GM23338 (cell line): ENCODE measurements at regions not wholly inside any gene's neighbourhood (a gene's known extent, or its start where the extent isn't known, plus 50 kb on each side); places are given as distances from the start of the nearest gene placed in this dataset.

Source experiments
- ATAC-seq: fragments of 200-7000 bp; cut with Tn5 transposase; 3 replicates; pipeline ENCODE4 v1.9.1; 2020
- DNase-seq: peaks from one replicate; pipeline ENCODE4 v3.0.0-alpha.2; 2015; ENCODE audit warnings: low spot score
- H2AFZ ChIP-seq: fragments of 200-600 bp; sonication (generic); 2 replicates; pipeline ENCODE4 v1.8.0; 2016; ENCODE audit warnings: antibody characterized with exemption, mild to moderate bottlenecking, moderate library complexity
- H3F3A ChIP-seq: fragments of 200-600 bp; sonication (generic); replicated peaks from 2 replicates; pipeline ENCODE4 v1.8.0; 2017; ENCODE audit warnings: antibody characterized with exemption, mixed run types, low read depth
- H3K27ac ChIP-seq: fragments of 200-600 bp; sonication (generic); 2 replicates; pipeline ENCODE4 v1.6.1; 2016; ENCODE audit warnings: low read depth
- H3K27me3 ChIP-seq: fragments of 200-600 bp; sonication (generic); 2 replicates; pipeline ENCODE4 v1.8.0; 2016; ENCODE audit warnings: mild to moderate bottlenecking, mixed run types, moderate library complexity; ENCODE audit not compliant: insufficient read depth
- H3K36me3 ChIP-seq: fragments of 200-600 bp; sonication (generic); 2 replicates; pipeline ENCODE4 v1.8.0; 2016; ENCODE audit warnings: mild to moderate bottlenecking; ENCODE audit not compliant: insufficient read depth
- H3K4me1 ChIP-seq: fragments of 200-600 bp; sonication (generic); 2 replicates; pipeline ENCODE4 v1.8.0; 2016; ENCODE audit warnings: mild to moderate bottlenecking, moderate library complexity; ENCODE audit not compliant: insufficient read depth
- H3K4me2 ChIP-seq: fragments of 200-600 bp; sonication (generic); 2 replicates; pipeline ENCODE4 v1.7.1; 2017; ENCODE audit warnings: mixed run types
- H3K4me3 ChIP-seq: fragments of 200-600 bp; sonication (generic); 2 replicates; pipeline ENCODE4 v1.6.1; 2016; ENCODE audit warnings: mixed run types
- H3K79me2 ChIP-seq: fragments of 200-600 bp; sonication (generic); replicated peaks from 2 replicates; pipeline ENCODE4 v1.8.0; 2017; ENCODE audit warnings: mild to moderate bottlenecking; ENCODE audit not compliant: insufficient read depth
- H3K9me2 ChIP-seq: fragments of 200-600 bp; sonication (generic); 2 replicates; pipeline ENCODE4 v1.8.0; 2017; ENCODE audit not compliant: insufficient read depth
- H4K20me1 ChIP-seq: fragments of 200-600 bp; sonication (generic); replicated peaks from 2 replicates; pipeline ENCODE4 v1.8.0; 2017; ENCODE audit warnings: mild to moderate bottlenecking; ENCODE audit not compliant: insufficient read depth
- H3K27ac Mint-ChIP-seq: 2 replicates; pipeline ENCODE4 v1.8.0; 2020; ENCODE audit warnings: inconsistent platforms, mild to moderate bottlenecking, moderate library complexity, mixed read lengths
- H3K27me3 Mint-ChIP-seq: 3 replicates; pipeline ENCODE4 v1.8.0; 2022; ENCODE audit warnings: low read depth, mild to moderate bottlenecking, moderate library complexity, mixed read lengths, inconsistent platforms; ENCODE audit not compliant: insufficient read depth, poor library complexity
- H3K36me3 Mint-ChIP-seq: 3 replicates; pipeline ENCODE4 v1.8.0; 2021; ENCODE audit warnings: low read depth, mild to moderate bottlenecking, inconsistent platforms, moderate library complexity, mixed read lengths
- H3K4me1 Mint-ChIP-seq: 3 replicates; pipeline ENCODE4 v1.8.0; 2020; ENCODE audit warnings: mild to moderate bottlenecking, inconsistent platforms, mixed read lengths
- H3K4me3 Mint-ChIP-seq: 3 replicates; pipeline ENCODE4 v1.8.0; 2021; ENCODE audit warnings: moderate library complexity, mild to moderate bottlenecking, inconsistent platforms, mixed read lengths
- H3K9me3 Mint-ChIP-seq: 3 replicates; pipeline ENCODE4 v1.8.0; 2020; ENCODE audit warnings: moderate library complexity, mild to moderate bottlenecking, inconsistent platforms, mixed read lengths
- CREB1 ChIP-seq: fragments of 250-450 bp; sonication (Bioruptor Pico); IDR thresholded peaks from 2 replicates; pipeline ENCODE4 v1.5.0; 2020; ENCODE audit warnings: low read depth, mild to moderate bottlenecking, moderate library complexity
- ETS1 ChIP-seq: IDR thresholded peaks from 2 replicates; pipeline ENCODE4 v1.6.1; 2016; ENCODE audit warnings: antibody characterized with exemption
- EZH2 ChIP-seq: fragments of 200-600 bp; sonication (generic); IDR thresholded peaks from one replicate; pipeline ENCODE4 v1.8.0; 2017; ENCODE audit warnings: antibody characterized with exemption, mild to moderate bottlenecking, low read depth; ENCODE audit not compliant: unreplicated experiment
- JUNB ChIP-seq: IDR thresholded peaks from one replicate; pipeline ENCODE4 v1.6.1; 2016; ENCODE audit warnings: antibody characterized with exemption; ENCODE audit not compliant: unreplicated experiment
- NANOG ChIP-seq: IDR thresholded peaks from 2 replicates; pipeline ENCODE4 v1.6.1; 2016; ENCODE audit warnings: antibody characterized with exemption, borderline replicate concordance
- POLR2AphosphoS5 ChIP-seq: IDR thresholded peaks from 2 replicates; pipeline ENCODE4 v1.6.1; 2016; ENCODE audit warnings: antibody characterized with exemption, low read depth
- REST ChIP-seq: IDR thresholded peaks from one replicate; pipeline ENCODE4 v1.6.1; 2018; ENCODE audit warnings: antibody characterized with exemption; ENCODE audit not compliant: unreplicated experiment
- STAT1 ChIP-seq: IDR thresholded peaks from one replicate; pipeline ENCODE4 v1.6.1; 2016; ENCODE audit warnings: antibody characterized with exemption; ENCODE audit not compliant: unreplicated experiment
- ZNF114 ChIP-seq: fragments of 250-450 bp; sonication (Bioruptor Pico); IDR thresholded peaks from 2 replicates; pipeline ENCODE4 v1.5.0; 2020; ENCODE audit warnings: mild to moderate bottlenecking, moderate library complexity
- ZNF331 ChIP-seq: fragments of 250-450 bp; sonication (Bioruptor Pico); IDR thresholded peaks from 2 replicates; pipeline ENCODE4 v1.5.0; 2020; ENCODE audit warnings: low read depth, mild to moderate bottlenecking, moderate library complexity
- ZNF462 ChIP-seq: fragments of 250-450 bp; sonication (Bioruptor Pico); IDR thresholded peaks from 2 replicates; pipeline ENCODE4 v1.5.0; 2020; ENCODE audit warnings: mild to moderate bottlenecking, moderate library complexity

- TF ChIP-seq CREB1: no peak
- no peak for TF ChIP-seq REST
These were observed 82.3 kb downstream of the UNCX start (continued) for GRCh38 chr7:1314908-1315450.

- H2AFZ ChIP-seq: no peak overlapping the region
- H3K4me1 ChIP-seq: no peaks in the 10 kb centered on the region
- no peaks in the 10 kb centered on the region for H3K27me3 ChIP-seq
- Mint-ChIP-seq H3K27ac (no peak overlapping the region), H3K4me3 (no peak overlapping the region), H3K4me1 (no peaks in the 10 kb centered on the region), H3K27me3 (peaks cover 5% of the 10 kb centered on the region), H3K9me3 (no peaks in the 10 kb centered on the region), H3K36me3 (no peaks in the 10 kb centered on the region)
- H3F3A ChIP-seq: no peaks in the 10 kb centered on the region
- H3K4me2 ChIP-seq: no peak overlapping the region
- H3K79me2 ChIP-seq: no peaks in the 10 kb centered on the region
- no peak for DNase-seq
- H3K9me2 ChIP-seq: no peaks in the 10 kb centered on the region
- no peak overlapping the region for H3K27ac ChIP-seq
- no peaks in the 10 kb centered on the region for H4K20me1 ChIP-seq
- no peak overlapping the region for H3K4me3 ChIP-seq
- ATAC-seq: no peak
- no peaks in the 10 kb centered on the region for H3K36me3 ChIP-seq
- no peak for TF ChIP-seq NANOG
- TF ChIP-seq POLR2AphosphoS5: no peak
- TF ChIP-seq ZNF331 (CRISPR knock-in tag): no peak
- no peak for TF ChIP-seq ZNF462 (CRISPR knock-in tag)
- TF ChIP-seq EZH2: no peak
- TF ChIP-seq STAT1: no peak
- no peak for TF ChIP-seq CREB1
- no peak for TF ChIP-seq ZNF114 (CRISPR knock-in tag)
- TF ChIP-seq JUNB: no peak
- TF ChIP-seq ETS1: no peak
- TF ChIP-seq REST: no peak
These were observed 83.4 kb downstream of the UNCX start for GRCh38 chr7:1316086-1316485.
